GM12878 (cell line): ENCODE measurements at regions not wholly inside any gene's neighbourhood (a gene's known extent, or its start where the extent isn't known, plus 50 kb on each side); places are given as distances from the start of the nearest gene placed in this dataset.

Experiments used
- ATAC-seq: fragments of 200-7000 bp; cut with Tn5 transposase; 3 replicates; pipeline ENCODE4 v1.9.1; 2020; ENCODE audit warnings: mild to moderate bottlenecking, moderate library complexity
- BruUV-seq: library from RNA; stranded (reverse); fragments of 400-500 nt; replicated peaks from 2 replicates; lab custom pipeline; 2021; lab: Mats Ljungman, UMichigan
- CTCF ChIA-PET: fragments of 300-600 bp; sonication (Branson Sonifier 250); formaldehyde crosslinking; extraction: SDS; loops from one replicate; lab custom pipeline; 2021; ENCODE audit warnings: inconsistent platforms; lab: Yijun Ruan, JAX
- POLR2A ChIA-PET: fragments of 350-600 bp; formaldehyde crosslinking; extraction: SDS; loops from one replicate; lab custom pipeline; 2021; ENCODE audit warnings: inconsistent platforms; lab: Charles Lee
- RAD21 ChIA-PET: fragments of 300-600 bp; sonication (Branson Sonifier 250); formaldehyde crosslinking; loops from one replicate; lab custom pipeline; 2023; ENCODE audit warnings: antibody characterized with exemption; ENCODE audit not compliant: unreplicated experiment; lab: Charles Lee
- SMC1A ChIA-PET: fragments of 300-600 bp; sonication (Branson Sonifier 250); formaldehyde crosslinking; loops from one replicate; lab custom pipeline; 2023; ENCODE audit not compliant: unreplicated experiment, uncharacterized antibody; lab: Charles Lee
- DNase-seq: peaks from one replicate; pipeline ENCODE4 v3.0.0-alpha.2; 2011; ENCODE audit warnings: low read depth, low spot score
- FAIRE-seq: peaks from 3 replicates; lab custom pipeline; 2011; peaks lifted over from hg19 to GRCh38; lab: Jason Lieb, UNC
- H2AFZ ChIP-seq: 2 replicates; pipeline ENCODE4 v1.6.0; 2011; ENCODE audit warnings: low read depth, low read length, control low read depth; ENCODE audit not compliant: control insufficient read depth
- H3K27ac ChIP-seq: 2 replicates; pipeline ENCODE4 v1.5.1; 2011; ENCODE audit warnings: control low read depth; ENCODE audit not compliant: control insufficient read depth, insufficient read depth
- H3K27me3 ChIP-seq, 2 experiments: replicated peaks in 1 of 2; 2 replicates each; pipeline versions ENCODE4 v1.6.0 to v1.6.1; 2011; ENCODE audit warnings: low read length in 1 of 2; ENCODE audit not compliant: control insufficient read depth in 2 of 2, insufficient read depth in 2 of 2
- H3K36me3 ChIP-seq, 2 experiments: 2 replicates each; pipeline ENCODE4 v1.5.1; 2011; ENCODE audit warnings: low read length in 1 of 2; ENCODE audit not compliant: control insufficient read depth in 2 of 2, insufficient read depth in 2 of 2
- H3K4me1 ChIP-seq: 2 replicates; pipeline ENCODE4 v1.6.1; 2011; ENCODE audit warnings: mild to moderate bottlenecking, low read length, moderate library complexity, mixed read lengths; ENCODE audit not compliant: control insufficient read depth, insufficient read depth
- H3K4me2 ChIP-seq: 2 replicates; pipeline ENCODE4 v1.6.0; 2011; ENCODE audit warnings: control low read depth; ENCODE audit not compliant: control insufficient read depth, insufficient read depth
- H3K4me3 ChIP-seq: fragments of 200-600 bp; sonication (generic); 2 replicates; pipeline ENCODE4 v1.5.1; 2016
- H3K79me2 ChIP-seq: 2 replicates; pipeline ENCODE4 v1.6.0; 2011; ENCODE audit warnings: low read length; ENCODE audit not compliant: control insufficient read depth, insufficient read depth
- H3K9ac ChIP-seq: 2 replicates; pipeline ENCODE4 v1.8.0; 2011; ENCODE audit warnings: low read length, control low read depth, mixed read lengths; ENCODE audit not compliant: control insufficient read depth, insufficient read depth
- H3K9me3 ChIP-seq: replicated peaks from 3 replicates; pipeline ENCODE4 v1.5.1; 2011; ENCODE audit warnings: mild to moderate bottlenecking, low read length; ENCODE audit not compliant: control insufficient read depth, insufficient read depth
- H4K20me1 ChIP-seq: 2 replicates; pipeline ENCODE4 v1.6.0; 2011; ENCODE audit not compliant: control insufficient read depth, insufficient read depth
- ATF7 ChIP-seq: fragments of 450-650 bp; IDR thresholded peaks from 2 replicates; pipeline ENCODE4 v1.6.1; 2016; ENCODE audit warnings: low read depth, mild to moderate bottlenecking
- BACH1 ChIP-seq: fragments of 450-650 bp; IDR thresholded peaks from 2 replicates; pipeline ENCODE4 v1.6.1; 2017; ENCODE audit warnings: mild to moderate bottlenecking, borderline replicate concordance
- CREM ChIP-seq: IDR thresholded peaks from 2 replicates; pipeline ENCODE4 v1.6.1; 2014; ENCODE audit warnings: antibody characterized with exemption, low read depth
- GATAD2B ChIP-seq: fragments of 450-650 bp; conservative IDR thresholded peaks from 2 replicates; pipeline ENCODE4 v1.6.1; 2017; ENCODE audit warnings: low read depth, mild to moderate bottlenecking, moderate library complexity
- HDGF ChIP-seq: fragments of 450-650 bp; IDR thresholded peaks from 2 replicates; pipeline ENCODE4 v1.6.1; 2016; ENCODE audit warnings: antibody characterized with exemption
- NFYA ChIP-seq: IDR thresholded peaks from 2 replicates; pipeline ENCODE4 v1.6.1; 2011; ENCODE audit warnings: low read depth, mild to moderate bottlenecking, low read length, improper control_type of control experiment, borderline replicate concordance
- RB1 ChIP-seq: fragments of 450-650 bp; formaldehyde crosslinking; IDR thresholded peaks from 2 replicates; pipeline ENCODE4 v1.6.1; 2017; ENCODE audit warnings: mild to moderate bottlenecking, borderline replicate concordance
- SIX5 ChIP-seq: IDR thresholded peaks from 2 replicates; pipeline ENCODE4 v1.6.1; 2011; ENCODE audit warnings: mild to moderate bottlenecking, low read depth, low read length, moderate library complexity; ENCODE audit not compliant: severe bottlenecking
- YBX1 ChIP-seq: fragments of 450-650 bp; IDR thresholded peaks from 2 replicates; pipeline ENCODE4 v1.6.1; 2016; ENCODE audit warnings: antibody characterized with exemption
- ZNF207 ChIP-seq: fragments of 450-650 bp; IDR thresholded peaks from 2 replicates; pipeline ENCODE4 v1.6.1; 2014; ENCODE audit warnings: antibody characterized with exemption, mild to moderate bottlenecking, borderline replicate concordance
- ZNF622 ChIP-seq: fragments of 450-650 bp; IDR thresholded peaks from 2 replicates; pipeline ENCODE4 v1.6.1; 2017; ENCODE audit warnings: mild to moderate bottlenecking, inconsistent platforms
- ZSCAN29 ChIP-seq: fragments of 450-650 bp; IDR thresholded peaks from 2 replicates; pipeline ENCODE4 v1.6.1; 2017; ENCODE audit warnings: mild to moderate bottlenecking, moderate library complexity
- WGBS: methylation state at CpG from one replicate; pipeline ENCODE4 v1.1.6; 2016; ENCODE audit warnings: low lambda C conversion rate; ENCODE audit not compliant: insufficient replicate concordance, insufficient coverage; ENCODE audit errors: missing lambda C conversion rate; 5-methylcytosine and 5-hydroxymethylcytosine counted together
- in situ Hi-C: fragments of 300-500 bp; cut with MboI; formaldehyde crosslinking; loops from 9 replicates; pipeline ENCODE4 v1.14.3; 2018; ENCODE audit warnings: mixed read lengths
- intact Hi-C: fragments of 100-400 bp; cut with micrococcal nuclease; formaldehyde crosslinking; loops from one replicate; pipeline ENCODE4 v1.14.2; 2022; ENCODE audit not compliant: unreplicated experiment
- TF ChIP-seq, protein P1 (sequence below): IDR thresholded peaks from 2 replicates; pipeline ENCODE4 v1.6.1; 2011; ENCODE audit warnings: borderline replicate concordance, low read depth, mild to moderate bottlenecking, moderate library complexity, mixed read lengths, low read length; ENCODE audit not compliant: insufficient read depth; ENCODE audit errors: extremely low read length
- TF ChIP-seq, protein P2 (sequence below): fragments of 450-650 bp; IDR thresholded peaks from 2 replicates; pipeline ENCODE4 v1.6.1; 2017; ENCODE audit warnings: low read depth, mild to moderate bottlenecking, moderate library complexity
- TF ChIP-seq, protein P3 (sequence below): fragments of 450-650 bp; IDR thresholded peaks from 2 replicates; pipeline ENCODE4 v1.6.1; 2016; ENCODE audit warnings: mild to moderate bottlenecking, moderate library complexity, borderline replicate concordance

DNA sequence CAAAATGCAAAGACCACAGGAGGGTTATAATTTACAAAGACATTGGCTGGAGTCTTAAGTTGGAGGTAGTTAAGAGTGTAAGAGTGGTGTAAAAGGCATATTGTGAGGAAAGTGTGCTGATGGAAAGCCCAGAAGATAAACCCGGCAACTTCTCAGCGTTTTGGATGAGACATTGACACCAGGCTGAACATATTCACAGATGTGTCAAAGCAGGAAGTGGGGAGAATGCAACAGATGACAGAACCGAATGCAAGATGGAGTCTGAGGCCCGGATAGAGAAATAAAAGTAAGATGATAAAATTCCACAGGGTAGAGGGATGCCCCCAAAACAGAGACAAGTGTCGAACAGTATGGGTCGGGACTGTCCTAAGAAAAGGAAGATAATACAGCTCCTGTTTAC, 230.4 kb upstream of the TMEM72 start (continued):
- TF ChIP-seq, protein P1, sequence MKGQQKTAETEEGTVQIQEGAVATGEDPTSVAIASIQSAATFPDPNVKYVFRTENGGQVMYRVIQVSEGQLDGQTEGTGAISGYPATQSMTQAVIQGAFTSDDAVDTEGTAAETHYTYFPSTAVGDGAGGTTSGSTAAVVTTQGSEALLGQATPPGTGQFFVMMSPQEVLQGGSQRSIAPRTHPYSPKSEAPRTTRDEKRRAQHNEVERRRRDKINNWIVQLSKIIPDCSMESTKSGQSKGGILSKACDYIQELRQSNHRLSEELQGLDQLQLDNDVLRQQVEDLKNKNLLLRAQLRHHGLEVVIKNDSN, result no peak

DNA sequence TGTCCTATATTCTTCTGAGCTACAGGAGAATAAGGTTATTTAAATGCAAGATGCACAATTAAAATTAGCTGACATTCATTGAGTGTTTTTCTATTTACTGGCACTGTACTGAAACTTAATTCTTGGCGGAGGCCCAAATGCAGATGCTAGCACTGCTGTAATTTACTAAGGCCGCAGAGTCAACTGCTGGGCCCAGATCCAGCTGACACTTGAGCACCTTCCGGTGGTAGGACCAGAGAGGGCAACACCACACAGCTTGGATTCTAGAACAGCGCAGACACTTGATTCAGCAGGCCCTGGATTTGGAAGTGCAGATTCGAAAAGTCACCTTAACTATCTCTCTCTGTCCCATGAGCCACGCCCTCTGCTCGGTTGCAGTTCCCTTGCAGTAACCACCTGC, 228.6 kb upstream of the TMEM72 start:
- WGBS, result 38% methylated on average over 6 of the region's 7 CpGs
- Histone ChIP-seq H3K4me1 (no peaks in the 10 kb centered on the region), H3K79me2 (no peaks in the 10 kb centered on the region), H3K27ac (no peak overlapping the region), H3K4me2 (no peak overlapping the region), H3K36me3 (no peaks in the 10 kb centered on the region)
- in situ Hi-C loops (no loop called here), intact Hi-C loops (no loop called here)
- ChIA-PET RAD21 (no interaction called here), POLR2A (no interaction called here)
- no peak for FAIRE-seq
- ATAC-seq, result no peak
- TF ChIP-seq GATAD2B, result no peak
- no peak for TF ChIP-seq BACH1
- no peak for TF ChIP-seq NFYA
- no peak for TF ChIP-seq ZNF207
- TF ChIP-seq RB1, result no peak
- no peak for TF ChIP-seq ZSCAN29
- no peak for TF ChIP-seq YBX1
- no peak for TF ChIP-seq HDGF
- TF ChIP-seq, protein P2, sequence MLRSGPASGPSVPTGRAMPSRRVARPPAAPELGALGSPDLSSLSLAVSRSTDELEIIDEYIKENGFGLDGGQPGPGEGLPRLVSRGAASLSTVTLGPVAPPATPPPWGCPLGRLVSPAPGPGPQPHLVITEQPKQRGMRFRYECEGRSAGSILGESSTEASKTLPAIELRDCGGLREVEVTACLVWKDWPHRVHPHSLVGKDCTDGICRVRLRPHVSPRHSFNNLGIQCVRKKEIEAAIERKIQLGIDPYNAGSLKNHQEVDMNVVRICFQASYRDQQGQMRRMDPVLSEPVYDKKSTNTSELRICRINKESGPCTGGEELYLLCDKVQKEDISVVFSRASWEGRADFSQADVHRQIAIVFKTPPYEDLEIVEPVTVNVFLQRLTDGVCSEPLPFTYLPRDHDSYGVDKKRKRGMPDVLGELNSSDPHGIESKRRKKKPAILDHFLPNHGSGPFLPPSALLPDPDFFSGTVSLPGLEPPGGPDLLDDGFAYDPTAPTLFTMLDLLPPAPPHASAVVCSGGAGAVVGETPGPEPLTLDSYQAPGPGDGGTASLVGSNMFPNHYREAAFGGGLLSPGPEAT, result no peak
- no peak for TF ChIP-seq SIX5
- TF ChIP-seq CREM, result no peak
- no peak for TF ChIP-seq ZNF622
- TF ChIP-seq ATF7, result no peak
- TF ChIP-seq, protein P3, sequence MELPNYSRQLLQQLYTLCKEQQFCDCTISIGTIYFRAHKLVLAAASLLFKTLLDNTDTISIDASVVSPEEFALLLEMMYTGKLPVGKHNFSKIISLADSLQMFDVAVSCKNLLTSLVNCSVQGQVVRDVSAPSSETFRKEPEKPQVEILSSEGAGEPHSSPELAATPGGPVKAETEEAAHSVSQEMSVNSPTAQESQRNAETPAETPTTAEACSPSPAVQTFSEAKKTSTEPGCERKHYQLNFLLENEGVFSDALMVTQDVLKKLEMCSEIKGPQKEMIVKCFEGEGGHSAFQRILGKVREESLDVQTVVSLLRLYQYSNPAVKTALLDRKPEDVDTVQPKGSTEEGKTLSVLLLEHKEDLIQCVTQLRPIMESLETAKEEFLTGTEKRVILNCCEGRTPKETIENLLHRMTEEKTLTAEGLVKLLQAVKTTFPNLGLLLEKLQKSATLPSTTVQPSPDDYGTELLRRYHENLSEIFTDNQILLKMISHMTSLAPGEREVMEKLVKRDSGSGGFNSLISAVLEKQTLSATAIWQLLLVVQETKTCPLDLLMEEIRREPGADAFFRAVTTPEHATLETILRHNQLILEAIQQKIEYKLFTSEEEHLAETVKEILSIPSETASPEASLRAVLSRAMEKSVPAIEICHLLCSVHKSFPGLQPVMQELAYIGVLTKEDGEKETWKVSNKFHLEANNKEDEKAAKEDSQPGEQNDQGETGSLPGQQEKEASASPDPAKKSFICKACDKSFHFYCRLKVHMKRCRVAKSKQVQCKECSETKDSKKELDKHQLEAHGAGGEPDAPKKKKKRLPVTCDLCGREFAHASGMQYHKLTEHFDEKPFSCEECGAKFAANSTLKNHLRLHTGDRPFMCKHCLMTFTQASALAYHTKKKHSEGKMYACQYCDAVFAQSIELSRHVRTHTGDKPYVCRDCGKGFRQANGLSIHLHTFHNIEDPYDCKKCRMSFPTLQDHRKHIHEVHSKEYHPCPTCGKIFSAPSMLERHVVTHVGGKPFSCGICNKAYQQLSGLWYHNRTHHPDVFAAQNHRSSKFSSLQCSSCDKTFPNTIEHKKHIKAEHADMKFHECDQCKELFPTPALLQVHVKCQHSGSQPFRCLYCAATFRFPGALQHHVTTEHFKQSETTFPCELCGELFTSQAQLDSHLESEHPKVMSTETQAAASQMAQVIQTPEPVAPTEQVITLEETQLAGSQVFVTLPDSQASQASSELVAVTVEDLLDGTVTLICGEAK, result no peak
- TF ChIP-seq, all 136 proteins: peak for 0
- no peaks in the 10 kb centered on the region for H3K9me3 ChIP-seq
- H4K20me1 ChIP-seq, result no peaks in the 10 kb centered on the region
- no peak overlapping the region for H3K4me3 ChIP-seq
- CTCF ChIA-PET, result no interaction called here
- no TSS peak for BruUV-seq
- SMC1A ChIA-PET, result no interaction called here
- no peak for DNase-seq
- H3K9ac ChIP-seq, result no peak overlapping the region
- no peaks in the 10 kb centered on the region for H3K27me3 ChIP-seq
- no peak overlapping the region for H2AFZ ChIP-seq
